ENCODE measurements at regions not wholly inside any gene's neighbourhood (a gene's known extent, or its start where the extent isn't known, plus 50 kb on each side); places are given as distances from the start of the nearest gene placed in this dataset.

DNA sequence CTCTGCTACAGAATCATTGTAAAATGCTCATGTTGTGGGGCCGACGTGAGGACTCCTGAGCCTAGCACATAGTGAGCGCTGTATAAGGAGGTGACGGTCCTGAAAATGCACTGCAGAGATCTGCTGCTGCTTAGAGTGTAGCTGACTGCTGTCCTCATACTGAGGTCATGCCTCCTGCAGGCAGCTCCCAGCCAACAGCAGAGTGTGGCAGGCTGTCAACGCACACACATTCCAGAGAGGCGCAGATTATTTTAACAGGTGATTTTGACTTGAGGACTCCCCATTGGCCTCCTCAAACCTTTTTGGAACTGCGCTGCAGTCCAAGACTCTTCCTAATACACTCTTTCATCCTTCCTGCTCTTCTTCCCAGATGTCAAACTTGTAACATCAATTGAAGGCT is 119.8 kb upstream of the KCNJ6 start:
- TF ChIP-seq, protein P1, sequence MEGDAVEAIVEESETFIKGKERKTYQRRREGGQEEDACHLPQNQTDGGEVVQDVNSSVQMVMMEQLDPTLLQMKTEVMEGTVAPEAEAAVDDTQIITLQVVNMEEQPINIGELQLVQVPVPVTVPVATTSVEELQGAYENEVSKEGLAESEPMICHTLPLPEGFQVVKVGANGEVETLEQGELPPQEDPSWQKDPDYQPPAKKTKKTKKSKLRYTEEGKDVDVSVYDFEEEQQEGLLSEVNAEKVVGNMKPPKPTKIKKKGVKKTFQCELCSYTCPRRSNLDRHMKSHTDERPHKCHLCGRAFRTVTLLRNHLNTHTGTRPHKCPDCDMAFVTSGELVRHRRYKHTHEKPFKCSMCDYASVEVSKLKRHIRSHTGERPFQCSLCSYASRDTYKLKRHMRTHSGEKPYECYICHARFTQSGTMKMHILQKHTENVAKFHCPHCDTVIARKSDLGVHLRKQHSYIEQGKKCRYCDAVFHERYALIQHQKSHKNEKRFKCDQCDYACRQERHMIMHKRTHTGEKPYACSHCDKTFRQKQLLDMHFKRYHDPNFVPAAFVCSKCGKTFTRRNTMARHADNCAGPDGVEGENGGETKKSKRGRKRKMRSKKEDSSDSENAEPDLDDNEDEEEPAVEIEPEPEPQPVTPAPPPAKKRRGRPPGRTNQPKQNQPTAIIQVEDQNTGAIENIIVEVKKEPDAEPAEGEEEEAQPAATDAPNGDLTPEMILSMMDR (conservative IDR thresholded peaks at IDR 0.05; ENCODE audit: low read depth, low read length) = no peak
- TF ChIP-seq EZH2 (IDR thresholded peaks at IDR 0.05; ENCODE audit: borderline replicate concordance, low read depth, low read length, poor library complexity, severe bottlenecking) = no peak

Measured in A673 (cell line).